ENCODE measurements at regions not wholly inside any gene's neighbourhood (a gene's known extent, or its start where the extent isn't known, plus 50 kb on each side); places are given as distances from the start of the nearest gene placed in this dataset.

DNA sequence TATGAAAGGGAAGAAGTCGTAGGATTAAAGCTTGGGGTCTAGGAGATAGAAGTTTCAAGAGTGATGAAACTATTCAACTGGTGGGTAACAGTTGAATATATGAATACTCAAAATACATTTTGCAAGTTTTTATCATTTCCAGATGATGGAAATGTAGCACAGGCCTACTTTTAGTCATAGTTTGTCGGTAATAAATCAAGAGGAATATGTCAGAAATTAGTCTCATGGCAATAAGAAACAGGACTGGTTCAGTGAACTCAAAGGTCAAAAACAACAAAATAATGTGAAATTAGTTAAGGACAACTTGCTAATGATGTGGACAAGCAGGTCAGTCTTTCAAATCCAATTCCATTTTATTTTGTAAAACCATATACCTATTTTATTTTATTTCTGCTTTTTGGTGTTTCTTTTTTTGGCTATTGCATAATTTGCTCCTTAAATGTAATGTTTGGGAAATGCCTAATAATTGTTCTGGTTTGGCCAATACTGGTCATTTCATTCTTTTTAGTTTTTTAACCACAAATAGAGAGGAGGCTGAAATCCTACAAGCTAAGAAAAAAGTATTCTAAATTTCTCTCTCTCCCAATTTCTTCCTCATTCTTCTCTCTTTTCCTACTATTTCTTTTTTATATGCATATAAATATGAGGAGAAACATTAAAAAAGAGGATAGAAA lies 195.2 kb upstream of the ARHGEF26 start:
- TF ChIP-seq, protein P1, sequence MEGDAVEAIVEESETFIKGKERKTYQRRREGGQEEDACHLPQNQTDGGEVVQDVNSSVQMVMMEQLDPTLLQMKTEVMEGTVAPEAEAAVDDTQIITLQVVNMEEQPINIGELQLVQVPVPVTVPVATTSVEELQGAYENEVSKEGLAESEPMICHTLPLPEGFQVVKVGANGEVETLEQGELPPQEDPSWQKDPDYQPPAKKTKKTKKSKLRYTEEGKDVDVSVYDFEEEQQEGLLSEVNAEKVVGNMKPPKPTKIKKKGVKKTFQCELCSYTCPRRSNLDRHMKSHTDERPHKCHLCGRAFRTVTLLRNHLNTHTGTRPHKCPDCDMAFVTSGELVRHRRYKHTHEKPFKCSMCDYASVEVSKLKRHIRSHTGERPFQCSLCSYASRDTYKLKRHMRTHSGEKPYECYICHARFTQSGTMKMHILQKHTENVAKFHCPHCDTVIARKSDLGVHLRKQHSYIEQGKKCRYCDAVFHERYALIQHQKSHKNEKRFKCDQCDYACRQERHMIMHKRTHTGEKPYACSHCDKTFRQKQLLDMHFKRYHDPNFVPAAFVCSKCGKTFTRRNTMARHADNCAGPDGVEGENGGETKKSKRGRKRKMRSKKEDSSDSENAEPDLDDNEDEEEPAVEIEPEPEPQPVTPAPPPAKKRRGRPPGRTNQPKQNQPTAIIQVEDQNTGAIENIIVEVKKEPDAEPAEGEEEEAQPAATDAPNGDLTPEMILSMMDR (IDR thresholded peaks at IDR 0.05): no peak
- no peak for TF ChIP-seq POLR2A (IDR thresholded peaks at IDR 0.05)
